LHCN-M2 (cell line): ENCODE measurements at regions not wholly inside any gene's neighbourhood (a gene's known extent, or its start where the extent isn't known, plus 50 kb on each side); places are given as distances from the start of the nearest gene placed in this dataset.
A peak's percentile ranks its signal among the peaks of the same experiment; 100 is the strongest.
"Not testable (repeated sequence)": the region's sequence is repeated elsewhere in the genome, so short reads cannot be mapped to it uniquely, and the experiment has no call there.

ENCODE experiments used
- DNase-seq: peaks from one replicate; pipeline ENCODE4 v3.0.0-alpha.2; 2012; ENCODE audit warnings: low read depth

GRCh38 chr10:59975918-59976317 is 69.6 kb upstream of the CCDC6 start:
- DNase-seq, result not testable (repeated sequence)

- DNase-seq, result peak; percentile 56
Observed at GRCh38 chr10:59971915-59972314, 65.6 kb upstream of the CCDC6 start.

DNA sequence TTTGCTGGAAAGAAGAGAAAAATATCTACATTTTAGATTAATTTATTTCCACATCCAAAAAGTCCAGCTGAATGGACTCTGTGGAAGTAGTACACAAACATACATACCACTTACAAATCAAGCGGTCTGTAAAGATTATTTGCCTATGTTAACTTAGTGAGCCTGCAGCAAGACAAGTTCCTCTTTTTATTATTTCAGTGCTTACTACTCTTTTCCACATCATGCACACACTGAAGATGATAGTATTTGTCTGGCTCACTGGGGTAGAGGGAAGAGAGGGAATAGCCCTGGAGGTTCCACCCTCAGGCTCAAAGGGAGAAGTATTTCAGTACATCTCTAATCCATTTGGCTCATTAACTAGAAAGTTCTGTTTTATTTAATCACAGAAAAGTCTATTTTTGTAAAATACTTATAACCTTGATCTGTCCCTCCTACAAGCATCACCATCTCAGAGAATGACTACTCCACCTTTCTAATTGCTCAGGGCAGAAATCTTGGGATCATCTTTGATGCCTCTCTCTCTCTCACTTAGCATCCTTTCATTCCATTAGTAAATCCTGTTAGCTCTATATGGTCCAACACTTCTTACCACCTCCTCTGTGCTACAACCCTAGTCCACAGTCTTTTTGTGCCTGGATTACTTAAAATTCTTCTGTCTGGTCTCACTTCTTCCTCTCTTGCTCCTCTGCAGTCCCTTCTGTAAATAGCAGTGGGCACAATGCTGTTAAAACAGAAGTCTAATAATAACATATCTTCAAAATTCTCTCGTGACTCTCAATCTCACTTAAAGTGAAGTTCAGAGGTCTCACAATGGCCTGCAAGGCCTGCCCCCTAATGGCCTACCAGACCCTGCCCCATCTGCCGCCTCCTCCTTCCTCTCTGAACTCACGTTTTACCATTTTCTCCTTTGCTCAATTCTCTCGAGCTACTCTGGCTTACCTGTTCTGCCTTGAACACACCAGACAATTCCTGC is 64.3 kb upstream of the CCDC6 start:
- DNase-seq, result no peak

DNA sequence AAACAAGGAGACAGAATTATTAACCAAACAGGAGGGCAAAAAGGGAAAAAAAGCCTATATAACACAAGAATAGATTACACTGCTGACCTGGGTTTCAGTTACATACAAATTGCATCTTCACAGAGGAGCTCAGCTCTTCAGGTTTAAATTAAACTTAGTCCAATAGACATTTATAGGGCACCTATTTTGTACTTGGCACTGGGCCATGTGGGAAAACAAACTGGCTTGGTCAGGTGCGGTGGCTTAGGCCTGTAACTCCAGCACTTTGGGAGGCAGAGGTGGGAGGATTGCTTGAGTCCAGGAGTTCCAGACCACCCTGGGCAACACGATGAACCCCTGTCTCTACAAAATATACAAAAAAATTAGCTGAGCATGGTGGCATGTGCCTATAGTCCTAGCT is 62.3 kb upstream of the CCDC6 start:
- DNase-seq, result no peak

DNA sequence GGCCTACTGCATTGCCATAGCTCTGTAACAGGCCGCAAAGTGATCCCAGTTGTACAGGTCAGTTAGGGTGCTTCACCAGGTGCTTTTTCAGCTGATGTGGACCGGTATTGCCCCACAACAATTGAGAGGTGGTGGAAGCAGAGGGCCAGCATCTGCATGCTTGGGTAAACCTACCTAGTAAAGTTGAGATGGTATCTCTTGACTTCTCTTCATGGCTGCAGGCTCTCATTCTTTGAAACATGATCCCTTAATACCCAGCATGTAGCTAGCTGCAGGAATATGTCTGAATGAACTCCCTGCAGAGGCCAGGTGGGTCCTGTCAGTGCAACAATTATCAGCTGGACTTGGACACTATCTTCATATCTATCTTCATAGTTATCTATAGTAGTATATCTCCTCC is 60.7 kb upstream of the CCDC6 start:
- DNase-seq, result no peak

- no peak for DNase-seq
Observed at GRCh38 chr10:59965899-59966650, 59.7 kb upstream of the CCDC6 start.

GRCh38 chr10:59962756-59963155 is 56.4 kb upstream of the CCDC6 start:
- no peak for DNase-seq

DNA sequence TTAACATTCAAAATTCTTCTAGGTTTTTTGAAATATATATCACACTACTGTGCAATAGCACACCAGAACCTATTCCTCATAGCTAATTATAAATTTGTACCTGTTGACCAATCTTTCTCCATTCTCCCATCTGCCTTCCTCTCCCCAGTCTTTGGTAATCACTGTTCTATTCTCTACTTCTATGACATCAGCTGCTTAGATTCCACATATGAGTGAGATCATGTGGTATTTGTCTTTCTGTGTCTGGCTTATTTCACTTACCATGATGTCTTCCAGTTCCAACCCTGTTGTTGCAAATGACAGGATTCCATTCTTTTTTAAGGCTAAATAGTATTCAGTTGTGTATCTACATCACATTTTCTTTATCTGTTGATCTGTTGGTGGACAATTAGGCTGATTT is 54.4 kb upstream of the CCDC6 start:
- DNase-seq, result no peak

GRCh38 chr10:59959504-59960018 is 53.2 kb upstream of the CCDC6 start:
- DNase-seq, result no peak

DNA sequence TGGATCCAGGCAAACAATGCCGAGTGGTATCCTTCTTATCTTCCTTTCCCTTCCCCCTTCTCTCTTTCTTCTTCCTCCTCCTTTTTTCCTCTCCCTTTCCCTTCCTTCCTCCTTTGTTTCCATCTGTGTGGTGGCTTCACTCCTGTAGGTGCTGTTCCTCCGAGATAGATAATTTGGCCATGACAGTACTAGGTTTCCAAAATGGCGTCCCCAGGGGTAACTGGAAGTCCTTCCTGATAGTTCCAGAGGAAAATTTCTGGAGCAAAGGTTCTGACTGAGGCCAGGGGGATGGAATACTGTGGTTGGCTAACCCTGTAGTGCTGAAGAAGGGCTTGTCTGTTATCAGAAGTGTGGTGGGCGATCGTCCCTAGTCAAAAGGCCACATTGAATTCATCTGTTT is 52.5 kb upstream of the CCDC6 start:
- no peak for DNase-seq

DNA sequence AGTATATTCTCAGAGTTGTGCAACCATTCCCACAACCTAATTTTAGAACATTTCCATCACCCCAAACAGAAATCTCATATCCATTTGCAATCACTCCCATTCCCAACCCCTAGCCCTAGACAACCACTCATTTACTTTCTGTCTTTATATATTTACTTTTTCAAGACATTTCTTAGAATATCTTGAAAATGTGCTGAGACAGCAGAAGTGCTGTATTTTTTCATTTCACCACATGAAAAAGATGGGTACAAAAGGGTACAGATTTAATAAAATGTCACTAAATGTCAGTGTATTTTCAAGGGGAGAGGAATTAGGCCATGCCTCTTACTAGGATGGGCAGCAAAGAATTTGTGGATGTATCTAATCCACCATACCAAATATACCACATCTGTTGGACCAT is 51.6 kb upstream of the CCDC6 start:
- no peak for DNase-seq
